Posterior cingulate gyrus (tissue), 11 donors: ENCODE measurements at regions not wholly inside any gene's neighbourhood (a gene's known extent, or its start where the extent isn't known, plus 50 kb on each side); places are given as distances from the start of the nearest gene placed in this dataset.
"Not testable (repeated sequence)": the region's sequence is repeated elsewhere in the genome, so short reads cannot be mapped to it uniquely, and the experiment has no call there.

Source experiments
- DNase-seq, 10 donors: peaks; one replicate each; pipeline versions ENCODE4 v3.0.0 to v3.0.0-alpha.2; 2020 to 2021; ENCODE audit warnings: mixed read lengths in 3 of 10
- intact Hi-C: fragments of 100-400 bp; cut with DNase I; formaldehyde crosslinking; loops from one replicate; pipeline ENCODE4 v1.15.1; 2023

DNA sequence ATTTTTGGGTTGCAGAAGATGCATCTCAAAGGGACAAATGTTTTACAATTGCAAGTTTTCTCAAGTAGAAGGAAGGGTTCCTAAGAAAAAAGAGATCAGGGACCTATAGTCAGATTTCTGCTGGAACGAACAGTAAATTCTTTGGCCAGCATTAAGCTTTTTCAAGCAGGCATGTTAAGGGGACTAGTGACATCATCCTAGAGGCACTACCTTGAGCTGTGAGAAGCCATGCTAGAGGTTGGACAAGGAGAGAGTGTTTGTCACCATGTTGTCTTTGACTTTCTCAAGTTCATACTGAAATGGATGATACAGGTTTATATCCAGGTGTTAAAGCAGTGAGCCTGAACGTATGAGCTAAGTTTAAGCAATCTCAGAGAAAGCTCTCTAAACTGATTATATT is 85.2 kb upstream of the WDR72 start:
- intact Hi-C loops, result no loop called here

DNA sequence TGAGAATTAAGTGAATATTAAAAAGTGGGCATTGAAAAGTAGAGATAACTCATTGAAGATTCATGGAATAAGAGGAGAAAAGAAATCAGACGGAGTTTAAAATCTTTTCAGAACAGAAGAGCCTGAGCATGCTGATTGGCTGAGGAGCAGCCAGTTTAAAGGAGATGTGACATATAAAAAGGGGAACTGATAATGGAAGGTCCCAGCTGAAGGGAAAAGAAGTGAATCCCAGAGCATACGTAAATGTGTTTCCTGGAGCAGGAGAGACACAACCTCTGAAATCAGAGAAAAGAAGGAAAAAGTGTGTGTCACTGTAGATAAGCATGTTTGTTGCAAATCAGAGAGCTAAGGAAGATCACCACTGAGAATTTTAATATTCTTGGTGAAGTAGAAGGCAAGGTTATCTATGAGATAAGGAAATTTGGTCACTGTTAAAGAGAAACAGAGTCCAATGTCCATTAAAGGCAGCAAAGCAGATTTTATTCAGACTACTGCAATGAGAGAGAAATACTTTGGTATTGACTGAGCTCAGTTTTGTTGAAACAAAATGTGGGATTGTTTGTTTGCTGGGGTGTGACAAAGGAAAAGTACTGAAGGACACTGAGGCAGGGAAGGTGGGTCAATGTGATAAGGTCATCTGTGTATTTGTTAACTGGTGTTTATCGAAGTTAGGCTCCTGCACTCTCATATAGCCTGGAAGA is 84.6 kb upstream of the WDR72 start:
- intact Hi-C loops, result no loop called here

More for the DNA sequence above, 85.2 kb upstream of the WDR72 start:
- no peak for DNase-seq

DNA sequence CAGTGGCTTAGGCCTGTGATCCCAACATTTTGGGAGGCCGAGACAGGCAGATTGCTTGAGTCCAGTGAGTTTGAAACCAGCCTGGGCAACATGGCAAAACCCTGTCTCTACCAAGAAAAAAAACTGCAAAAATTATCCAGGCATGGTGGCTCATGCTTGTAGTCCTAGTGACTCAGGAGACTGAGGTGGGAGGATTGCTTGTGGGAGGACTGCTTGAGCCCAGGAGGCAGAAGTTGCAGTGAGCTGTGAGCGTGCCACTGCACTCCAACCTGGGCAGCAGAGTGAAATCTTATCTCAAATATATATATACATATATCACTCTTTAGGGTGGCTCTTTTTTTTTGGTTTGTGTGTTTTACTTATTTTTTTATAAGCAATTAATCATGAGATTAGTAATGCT is 83.7 kb upstream of the WDR72 start:
- intact Hi-C loops, result no loop called here
- DNase-seq, result no peak

More for the DNA sequence above, 84.6 kb upstream of the WDR72 start:
- no peak for DNase-seq

DNA sequence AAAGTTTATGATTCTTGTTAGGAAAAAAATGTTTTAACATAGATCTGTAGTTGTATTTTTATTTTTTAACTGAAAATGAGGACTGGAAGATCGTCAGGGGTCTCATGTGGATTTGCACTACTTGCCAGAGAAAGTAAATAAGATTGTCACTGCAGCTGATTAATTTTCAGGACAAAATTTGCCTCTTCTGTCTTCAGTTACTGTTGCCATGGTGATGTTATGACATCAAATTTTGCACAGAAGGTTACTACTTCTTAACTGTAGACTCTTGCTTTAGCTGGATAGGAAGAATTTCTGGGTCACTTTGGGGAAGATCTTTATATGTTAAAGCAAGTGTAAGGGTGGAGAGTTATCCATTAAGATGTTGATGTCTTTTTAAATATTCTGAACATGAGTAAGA is 82.2 kb upstream of the WDR72 start:
- no peak for DNase-seq
- intact Hi-C loops, result no loop called here

DNA sequence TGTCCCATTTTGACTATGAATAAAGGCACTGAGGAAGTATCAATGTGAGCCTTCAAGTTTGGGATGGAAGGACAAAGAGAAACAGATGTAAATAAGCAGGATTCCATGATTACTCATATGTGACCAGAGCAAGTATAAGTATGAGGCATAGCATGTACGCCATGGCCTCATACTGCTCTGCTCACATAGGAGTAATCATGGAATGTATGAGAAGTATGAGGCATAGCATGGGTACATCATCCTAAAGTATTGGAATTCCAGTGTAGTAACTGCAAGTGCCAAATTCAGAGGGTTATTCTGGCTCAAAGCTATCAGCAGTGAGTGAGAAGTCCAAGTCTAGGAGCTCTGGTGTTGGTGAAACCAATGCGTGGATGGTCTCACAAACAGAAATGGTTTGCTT is 81.2 kb upstream of the WDR72 start:
- no peak for DNase-seq
- intact Hi-C loops, result no loop called here

DNA sequence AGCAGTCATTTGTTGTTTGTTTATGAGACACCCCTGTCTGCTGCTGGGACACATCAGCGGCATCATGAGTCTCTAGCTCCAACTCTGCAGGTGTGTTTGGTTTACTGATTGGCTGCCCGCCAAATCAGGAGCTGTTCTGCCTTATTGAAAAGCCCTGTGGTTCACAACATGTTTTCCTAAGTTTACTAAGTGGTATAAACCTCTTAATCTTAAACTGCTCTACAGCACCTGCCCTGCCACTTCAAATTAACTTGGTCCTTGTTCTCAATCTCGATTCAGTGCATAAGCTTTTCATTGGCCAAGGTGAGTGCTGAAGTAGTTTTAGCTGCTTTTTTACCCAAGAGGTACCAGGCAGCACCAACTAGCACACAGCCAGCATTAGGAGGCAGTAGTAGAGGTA is 77.8 kb upstream of the WDR72 start:
- intact Hi-C loops, result no loop called here
- no peak for DNase-seq

DNA sequence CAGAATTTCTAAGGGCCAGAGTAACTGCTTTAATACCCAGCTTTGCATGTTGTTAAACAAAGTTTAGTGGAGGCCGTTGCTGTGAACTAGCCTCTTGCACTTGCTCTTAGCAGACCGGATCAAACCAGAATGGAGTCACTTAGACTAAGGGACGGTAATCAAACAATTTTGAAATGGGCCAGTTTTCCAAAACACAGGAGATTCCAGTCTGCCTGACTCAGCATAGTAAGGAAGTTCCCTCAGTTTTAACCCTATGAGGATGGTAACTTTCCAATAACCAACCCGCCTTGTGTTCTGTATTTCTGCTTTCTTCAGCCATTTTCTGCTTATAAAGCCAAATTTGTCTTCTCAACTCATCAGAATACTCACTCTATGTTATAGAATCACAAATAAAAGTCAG is 77.2 kb upstream of the WDR72 start:
- no peak for DNase-seq
- intact Hi-C loops, result no loop called here

DNA sequence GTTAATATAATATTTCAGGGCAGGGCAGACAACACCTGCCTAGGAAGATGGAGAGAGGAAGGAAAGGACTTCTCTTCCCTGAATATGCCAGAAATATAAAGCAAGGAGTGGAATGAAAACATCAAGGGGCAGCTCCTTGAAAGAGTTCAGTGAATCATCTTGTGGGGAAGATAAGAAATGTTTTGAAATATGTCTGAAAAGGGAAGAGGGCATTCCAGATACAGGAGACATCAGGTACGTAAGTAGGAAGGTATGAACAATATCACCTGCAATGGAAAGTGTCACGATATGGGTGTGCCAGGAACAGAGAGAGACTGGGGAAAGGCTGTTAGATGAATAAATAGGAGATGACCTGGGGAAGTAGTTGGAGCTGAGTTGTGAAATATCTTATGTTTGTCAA is 75.8 kb upstream of the WDR72 start:
- intact Hi-C loops, result no loop called here
- DNase-seq, result no peak

DNA sequence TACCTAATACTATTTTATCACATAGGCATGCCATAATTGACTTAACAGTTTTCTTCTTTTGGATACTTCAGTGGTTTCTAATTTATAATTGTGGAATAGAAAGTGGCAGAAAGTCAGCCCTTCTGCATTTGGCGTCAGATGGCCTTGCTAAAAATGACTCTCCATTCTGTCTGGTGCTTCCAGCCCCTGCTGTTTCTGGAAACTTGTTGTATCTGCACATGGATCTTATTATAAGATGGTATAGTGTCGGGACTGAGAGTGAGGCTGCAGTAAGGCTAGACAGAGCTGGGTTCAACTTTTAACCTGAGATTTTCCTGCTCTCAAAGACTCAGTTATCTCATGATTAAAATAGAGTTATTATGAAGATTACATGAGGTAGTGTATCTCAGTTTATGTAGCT is 74.8 kb upstream of the WDR72 start:
- no peak for DNase-seq
- intact Hi-C loops, result no loop called here

DNA sequence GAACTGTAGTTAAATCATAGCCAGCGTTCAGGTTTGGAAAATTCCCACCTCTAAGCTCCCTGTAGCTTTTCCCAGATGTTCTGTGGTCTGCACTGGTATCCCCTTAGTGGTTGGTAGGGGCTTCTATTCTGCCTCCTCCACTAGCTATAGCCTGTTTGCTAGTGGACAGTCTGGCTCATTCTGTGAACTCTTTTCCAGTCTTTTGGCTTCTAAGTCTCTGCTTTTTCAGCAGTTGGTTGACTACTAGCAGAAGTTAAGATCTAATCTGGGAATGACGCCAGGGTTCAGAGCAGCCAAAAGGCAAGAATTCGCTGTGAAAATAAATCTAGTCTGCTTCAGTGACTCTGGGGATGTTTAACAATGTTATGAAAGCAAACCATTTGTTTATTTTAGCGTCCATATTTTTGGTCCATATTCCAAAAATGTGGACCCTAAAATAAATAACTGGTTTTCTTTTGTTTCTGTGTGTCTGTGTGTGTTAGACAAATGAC is 73.7 kb upstream of the WDR72 start:
- peak in 1 of 10 donors; percentile 5 for DNase-seq

DNA sequence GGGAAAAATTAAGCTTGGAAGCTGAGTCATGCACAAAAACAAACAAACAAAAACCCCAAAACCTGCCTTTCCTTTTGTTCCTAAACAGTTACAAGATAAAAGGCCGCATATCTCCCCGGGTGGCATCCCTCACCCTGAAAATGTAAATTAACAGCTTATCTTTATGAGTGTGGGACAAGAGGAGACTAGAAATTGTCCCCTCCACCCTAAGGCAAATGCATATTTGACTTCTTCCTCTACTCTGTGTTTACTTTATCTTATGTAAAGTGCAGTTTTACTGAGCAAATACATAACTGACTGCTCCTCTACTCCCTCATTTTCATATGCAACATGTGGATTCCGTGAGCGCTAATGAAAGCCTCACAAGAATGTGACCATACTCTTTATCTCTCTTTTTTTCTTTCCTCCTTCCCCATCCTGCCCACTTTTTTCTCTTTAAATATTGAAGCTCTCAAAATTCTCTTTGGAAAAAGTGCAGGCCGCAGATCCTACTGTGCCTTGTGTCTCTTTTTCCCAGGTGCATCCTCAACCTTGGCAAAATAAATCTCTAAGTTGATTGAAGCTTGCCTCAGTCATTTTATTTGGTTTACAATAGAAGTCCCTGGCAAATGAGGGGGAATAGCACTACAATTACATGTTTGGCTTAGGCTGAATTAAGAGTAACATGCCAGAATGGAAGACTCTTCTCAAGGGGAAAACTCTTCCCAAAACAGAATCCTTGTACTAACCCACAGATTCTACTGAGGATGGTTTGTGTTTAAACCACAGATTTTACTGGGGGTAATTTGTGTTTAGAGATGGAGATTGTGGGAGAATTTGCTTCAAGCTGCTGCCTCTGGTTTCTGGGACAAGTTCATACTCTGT is 72.7 kb upstream of the WDR72 start:
- intact Hi-C loops, result no loop called here
- no peak for DNase-seq

More for the DNA sequence above, 73.7 kb upstream of the WDR72 start:
- intact Hi-C loops, result no loop called here

DNA sequence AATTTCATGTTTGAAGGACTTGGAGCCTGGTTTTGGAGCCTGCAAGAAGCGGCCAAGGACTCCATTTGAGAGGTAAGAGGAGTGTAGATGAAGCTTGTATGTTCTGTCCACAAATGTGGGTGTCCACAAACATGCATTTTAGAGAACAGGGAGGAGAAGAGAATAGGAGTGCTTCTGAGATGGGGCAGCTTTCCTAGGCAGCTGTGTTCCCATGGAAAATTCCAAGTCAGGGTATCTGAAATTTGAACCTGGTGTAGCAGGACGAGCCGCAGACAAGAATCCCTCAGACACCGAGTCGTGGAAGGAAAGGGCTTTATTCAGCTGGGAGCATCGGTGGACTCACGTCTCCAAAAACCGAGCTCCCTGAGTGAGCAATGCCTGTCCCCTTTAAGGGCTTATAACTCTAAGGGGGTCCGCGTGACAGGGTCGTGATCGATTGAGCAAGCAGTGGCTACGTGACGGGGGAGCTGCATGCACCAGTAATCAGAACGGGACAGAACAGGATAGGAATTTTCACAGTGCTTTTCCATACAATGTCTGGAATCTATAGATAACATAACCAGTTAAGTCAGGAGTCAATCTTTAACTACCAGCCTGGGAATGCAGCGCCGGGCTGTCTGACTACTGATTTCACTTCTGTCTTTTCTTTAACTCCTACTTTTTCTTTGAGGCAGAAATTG is 71.4 kb upstream of the WDR72 start:
- DNase-seq, result no peak

DNA sequence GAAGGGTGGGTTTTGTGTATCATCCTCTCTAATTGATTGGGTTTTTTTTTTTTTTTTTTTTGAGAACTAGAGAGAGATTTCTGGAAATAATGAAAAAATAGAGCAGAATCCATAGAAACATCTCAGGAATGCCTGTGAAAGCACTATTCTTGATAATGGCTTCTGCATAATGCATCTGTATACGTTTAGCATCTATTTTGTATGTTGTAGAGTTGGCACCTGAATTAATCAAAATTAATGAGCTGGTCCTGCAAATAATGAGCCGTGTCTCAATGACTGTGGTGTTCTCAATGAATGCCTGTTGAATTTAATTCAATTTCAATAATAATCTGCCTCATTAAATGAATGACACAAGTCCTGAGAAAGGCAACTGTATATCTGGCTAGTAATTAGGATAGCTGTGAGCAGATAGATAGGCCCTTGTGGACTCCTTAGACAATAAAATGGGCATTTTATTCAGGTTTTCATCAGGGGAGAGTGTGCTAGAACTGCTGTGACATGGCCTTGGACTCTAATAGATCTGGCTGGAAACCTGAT is 70.5 kb upstream of the WDR72 start:
- no peak for DNase-seq
- intact Hi-C loops, result no loop called here

More for the DNA sequence above, 71.4 kb upstream of the WDR72 start:
- intact Hi-C loops, result no loop called here

DNA sequence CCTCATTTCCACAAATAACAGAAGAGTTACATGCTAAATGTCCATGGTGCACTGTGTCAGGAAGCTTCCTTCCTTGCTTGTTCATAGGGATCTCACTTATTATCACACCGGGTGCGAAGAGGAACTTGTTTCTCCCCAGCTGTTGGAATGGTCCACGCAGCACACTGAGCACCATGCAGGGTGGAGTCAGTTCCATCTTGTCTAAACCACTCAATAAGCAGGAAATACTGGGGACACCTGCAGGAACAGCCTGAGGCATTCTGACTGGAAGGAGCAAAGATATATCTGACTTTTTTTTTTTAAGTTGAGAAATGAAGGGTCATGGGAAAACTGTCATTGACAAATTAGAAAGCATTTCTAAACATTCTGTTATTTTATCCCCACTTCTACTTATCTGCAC is 70.0 kb upstream of the WDR72 start:
- intact Hi-C loops, result no loop called here
- no peak for DNase-seq

DNA sequence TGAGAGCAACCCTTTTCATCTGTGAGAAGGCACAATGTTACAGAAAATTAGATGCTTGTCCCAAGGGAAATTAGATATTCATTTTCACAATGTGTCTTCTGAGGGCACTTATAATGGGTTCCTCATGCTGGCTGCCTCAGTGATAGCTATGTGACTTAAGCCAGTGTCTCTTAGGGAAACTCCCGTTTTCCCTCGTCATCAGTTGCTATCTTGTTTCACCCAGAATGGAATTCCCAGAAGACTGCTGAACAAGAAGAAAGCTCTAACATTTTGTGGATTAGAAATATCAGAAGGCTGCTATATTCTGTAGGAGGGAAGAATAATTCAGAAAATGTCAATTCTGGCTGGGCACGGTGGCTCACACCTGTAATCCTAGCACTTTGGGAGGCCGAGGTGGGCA is 67.9 kb upstream of the WDR72 start:
- DNase-seq, result no peak
- intact Hi-C loops, result no loop called here

DNA sequence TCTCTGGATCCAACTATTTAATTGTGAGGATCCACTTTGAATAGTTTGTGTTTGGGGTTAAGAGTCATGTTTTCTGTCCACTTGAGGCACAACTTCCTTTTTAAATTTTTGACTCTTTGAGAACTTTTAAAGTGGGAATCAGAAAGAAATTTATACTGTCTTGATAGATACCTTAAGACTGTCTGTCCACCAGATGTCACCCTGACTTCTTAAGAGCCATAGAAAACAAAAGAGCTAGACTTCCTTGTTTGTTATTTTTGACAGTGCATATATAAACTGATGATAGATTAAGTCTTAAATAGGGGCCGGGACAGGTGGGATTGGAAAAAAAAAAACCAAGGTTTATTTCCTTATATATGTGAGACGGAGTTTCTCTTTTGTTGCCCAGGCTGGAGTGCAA is 52.1 kb upstream of the WDR72 start:
- no peak for DNase-seq
- intact Hi-C loops, result loop anchor here (10.0 kb wide), 1 partner anchor 1353 kb away; no protein-coding TSS in a partner anchor

DNA sequence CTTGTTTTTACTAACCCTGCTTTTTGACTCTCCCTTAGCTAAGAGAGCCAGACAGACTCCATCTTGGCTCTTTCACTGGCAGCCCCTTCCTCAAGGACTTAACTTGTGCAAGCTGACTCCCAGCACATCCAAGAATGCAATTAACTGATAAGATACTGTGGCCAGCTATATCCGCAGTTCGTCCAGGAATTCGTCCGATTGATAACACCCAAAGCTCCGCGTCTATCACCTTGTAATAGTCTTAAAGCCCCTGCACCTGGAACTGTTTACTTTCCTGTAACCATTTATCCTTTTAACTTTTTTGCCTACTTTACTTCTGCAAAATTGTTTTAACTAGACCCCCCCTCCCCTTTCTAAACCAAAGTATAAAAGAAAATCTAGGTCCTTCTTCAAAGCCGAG is 50.8 kb upstream of the WDR72 start:
- intact Hi-C loops, result loop anchor here (10.0 kb wide), 1 partner anchor 1354 kb away; no protein-coding TSS in a partner anchor

More for the DNA sequence above, 50.8 kb upstream of the WDR72 start:
- DNase-seq, result not testable (repeated sequence)
